ENCODE measurements at regions not wholly inside any gene's neighbourhood (a gene's known extent, or its start where the extent isn't known, plus 50 kb on each side); places are given as distances from the start of the nearest gene placed in this dataset.

DNA sequence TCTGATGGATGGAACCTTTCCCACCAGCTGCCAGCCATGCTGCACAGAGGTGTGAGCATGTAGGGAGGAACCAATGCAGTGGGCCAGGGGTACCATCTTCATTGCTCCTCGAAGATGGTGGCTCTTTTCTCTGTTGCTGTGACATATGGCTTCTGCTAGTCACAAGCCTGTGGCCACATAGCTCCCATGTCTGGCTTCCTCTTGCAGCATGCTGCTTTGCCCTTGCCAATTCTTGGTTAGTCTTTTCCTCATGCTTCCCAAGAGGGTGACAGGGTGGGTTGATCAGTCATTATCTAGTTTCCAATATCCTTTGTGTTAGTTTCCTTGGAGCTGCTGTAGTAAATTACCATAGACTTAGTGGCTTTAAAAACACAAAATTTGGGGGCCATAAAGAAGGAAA, 123.4 kb downstream of the ETS2 start:
- H3K36me3 ChIP-seq (ENCODE audit: control insufficient read depth in 1 of 2, insufficient read depth in 2 of 2, low read length in 2 of 2), result no peaks in the 10 kb centered on the region
- no peak overlapping the region for H3K4me3 ChIP-seq (ENCODE audit: low read depth in 1 of 2, low read length in 2 of 2)
- peaks cover 0 to 8% of the 10 kb centered on the region in 2 donors for H3K9me3 ChIP-seq (ENCODE audit: control insufficient read depth in 1 of 2, low read length in 2 of 2)
- H3K9ac ChIP-seq (ENCODE audit: low read depth in 1 of 2, low read length in 2 of 2), result no peak overlapping the region
- peaks cover 6 to 7% of the 10 kb centered on the region in 2 donors for H3K4me1 ChIP-seq (ENCODE audit: control insufficient read depth in 1 of 2, insufficient read depth in 2 of 2, low read length in 2 of 2)
- no peaks in the 10 kb centered on the region for H3K27me3 ChIP-seq (ENCODE audit: control insufficient read depth in 1 of 2, insufficient read depth in 2 of 2, low read length in 2 of 2)
- no peak overlapping the region for H3K27ac ChIP-seq (ENCODE audit: low read depth, low read length)

DNA sequence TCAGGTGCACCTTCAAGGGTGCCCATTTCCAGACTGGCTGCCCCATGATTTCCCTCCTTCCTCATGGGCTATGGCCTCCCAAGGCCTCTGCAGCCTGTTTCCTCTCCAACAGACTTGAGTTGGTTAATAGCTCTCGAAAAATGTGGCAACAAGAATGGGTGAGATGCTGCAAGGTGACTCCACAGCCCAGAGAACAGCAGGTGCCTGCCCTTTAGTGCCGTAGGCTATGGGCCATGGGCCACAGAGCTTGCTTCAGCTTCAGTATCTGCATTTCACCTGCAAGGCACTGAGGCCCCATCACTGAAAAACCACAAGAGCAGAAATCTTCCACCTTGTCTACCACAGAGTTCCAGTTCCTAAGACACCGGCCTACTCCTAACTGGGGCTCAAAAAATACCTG, 122.0 kb downstream of the ETS2 start:
- Histone ChIP-seq H3K27me3 (ENCODE audit: control insufficient read depth in 1 of 2, insufficient read depth in 2 of 2, low read length in 2 of 2) (no peaks in the 10 kb centered on the region), H3K9me3 (ENCODE audit: control insufficient read depth in 1 of 2, low read length in 2 of 2) (peaks cover 0 to 8% of the 10 kb centered on the region in 2 donors), H3K9ac (ENCODE audit: low read depth in 1 of 2, low read length in 2 of 2) (no peak overlapping the region), H3K4me3 (ENCODE audit: low read depth in 1 of 2, low read length in 2 of 2) (no peak overlapping the region), H3K4me1 (ENCODE audit: control insufficient read depth in 1 of 2, insufficient read depth in 2 of 2, low read length in 2 of 2) (peaks cover 7 to 14% of the 10 kb centered on the region in 2 donors), H3K27ac (ENCODE audit: low read depth, low read length) (no peak overlapping the region), H3K36me3 (ENCODE audit: control insufficient read depth in 1 of 2, insufficient read depth in 2 of 2, low read length in 2 of 2) (no peaks in the 10 kb centered on the region)

GRCh38 chr21:38925923-38926322, 120.2 kb downstream of the ETS2 start:
- no peaks in the 10 kb centered on the region for H3K27me3 ChIP-seq (ENCODE audit: control insufficient read depth in 1 of 2, insufficient read depth in 2 of 2, low read length in 2 of 2)
- peak overlapping the region; percentile 48 to 50 for H3K4me3 ChIP-seq (ENCODE audit: low read depth in 1 of 2, low read length in 2 of 2)
- peaks cover 7 to 23% of the 10 kb centered on the region in 2 donors for H3K4me1 ChIP-seq (ENCODE audit: control insufficient read depth in 1 of 2, insufficient read depth in 2 of 2, low read length in 2 of 2)
- peaks cover 0 to 8% of the 10 kb centered on the region in 2 donors for H3K9me3 ChIP-seq (ENCODE audit: control insufficient read depth in 1 of 2, low read length in 2 of 2)
- peak overlapping the region; percentile 12 for H3K27ac ChIP-seq (ENCODE audit: low read depth, low read length)
- H3K9ac ChIP-seq (ENCODE audit: low read depth in 1 of 2, low read length in 2 of 2), result peak overlapping the region; percentile 11 to 49
- H3K36me3 ChIP-seq (ENCODE audit: control insufficient read depth in 1 of 2, insufficient read depth in 2 of 2, low read length in 2 of 2), result no peaks in the 10 kb centered on the region

GRCh38 chr21:38925478-38925877, 119.7 kb downstream of the ETS2 start:
- Histone ChIP-seq H3K9ac (ENCODE audit: low read depth in 1 of 2, low read length in 2 of 2) (peak overlapping the region; percentile 11 to 30), H3K36me3 (ENCODE audit: control insufficient read depth in 1 of 2, insufficient read depth in 2 of 2, low read length in 2 of 2) (no peaks in the 10 kb centered on the region), H3K9me3 (ENCODE audit: control insufficient read depth in 1 of 2, low read length in 2 of 2) (peaks cover 0 to 8% of the 10 kb centered on the region in 2 donors), H3K4me1 (ENCODE audit: control insufficient read depth in 1 of 2, insufficient read depth in 2 of 2, low read length in 2 of 2) (peaks cover 7 to 27% of the 10 kb centered on the region in 2 donors), H3K27ac (ENCODE audit: low read depth, low read length) (peak overlapping the region; percentile 12), H3K27me3 (ENCODE audit: control insufficient read depth in 1 of 2, insufficient read depth in 2 of 2, low read length in 2 of 2) (no peaks in the 10 kb centered on the region), H3K4me3 (ENCODE audit: low read depth in 1 of 2, low read length in 2 of 2) (peak overlapping the region; percentile 48 to 50)

DNA sequence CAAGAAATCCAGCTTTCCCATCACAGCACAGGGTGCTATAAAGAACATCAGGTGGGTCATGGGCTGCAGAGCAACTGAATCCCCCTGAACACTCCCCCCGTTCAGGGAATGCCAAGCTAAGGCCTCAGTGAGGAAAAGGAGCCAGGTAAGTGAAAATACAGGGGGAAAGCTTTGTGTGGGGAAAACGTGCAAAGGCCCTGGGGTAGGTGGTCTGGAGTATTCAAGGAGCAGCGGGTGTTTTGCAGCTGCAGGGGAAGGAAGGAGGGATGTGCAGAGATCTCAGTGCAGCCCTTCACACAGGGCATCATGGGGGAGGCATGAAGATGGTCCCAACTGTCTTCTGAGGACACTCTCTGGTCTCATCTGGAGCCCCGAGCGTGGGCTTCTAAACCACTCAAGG, 119.2 kb downstream of the ETS2 start:
- H3K36me3 ChIP-seq (ENCODE audit: control insufficient read depth in 1 of 2, insufficient read depth in 2 of 2, low read length in 2 of 2), result no peaks in the 10 kb centered on the region
- no peaks in the 10 kb centered on the region for H3K27me3 ChIP-seq (ENCODE audit: control insufficient read depth in 1 of 2, insufficient read depth in 2 of 2, low read length in 2 of 2)
- no peak overlapping the region for H3K9ac ChIP-seq (ENCODE audit: low read depth in 1 of 2, low read length in 2 of 2)
- H3K27ac ChIP-seq (ENCODE audit: low read depth, low read length), result no peak overlapping the region
- peaks cover 0 to 7% of the 10 kb centered on the region in 2 donors for H3K9me3 ChIP-seq (ENCODE audit: control insufficient read depth in 1 of 2, low read length in 2 of 2)
- no peak overlapping the region for H3K4me3 ChIP-seq (ENCODE audit: low read depth in 1 of 2, low read length in 2 of 2)
- peaks cover 7 to 28% of the 10 kb centered on the region in 2 donors for H3K4me1 ChIP-seq (ENCODE audit: control insufficient read depth in 1 of 2, insufficient read depth in 2 of 2, low read length in 2 of 2)

GRCh38 chr21:38923429-38923828, 117.7 kb downstream of the ETS2 start:
- no peaks in the 10 kb centered on the region for H3K36me3 ChIP-seq (ENCODE audit: control insufficient read depth in 1 of 2, insufficient read depth in 2 of 2, low read length in 2 of 2)

DNA sequence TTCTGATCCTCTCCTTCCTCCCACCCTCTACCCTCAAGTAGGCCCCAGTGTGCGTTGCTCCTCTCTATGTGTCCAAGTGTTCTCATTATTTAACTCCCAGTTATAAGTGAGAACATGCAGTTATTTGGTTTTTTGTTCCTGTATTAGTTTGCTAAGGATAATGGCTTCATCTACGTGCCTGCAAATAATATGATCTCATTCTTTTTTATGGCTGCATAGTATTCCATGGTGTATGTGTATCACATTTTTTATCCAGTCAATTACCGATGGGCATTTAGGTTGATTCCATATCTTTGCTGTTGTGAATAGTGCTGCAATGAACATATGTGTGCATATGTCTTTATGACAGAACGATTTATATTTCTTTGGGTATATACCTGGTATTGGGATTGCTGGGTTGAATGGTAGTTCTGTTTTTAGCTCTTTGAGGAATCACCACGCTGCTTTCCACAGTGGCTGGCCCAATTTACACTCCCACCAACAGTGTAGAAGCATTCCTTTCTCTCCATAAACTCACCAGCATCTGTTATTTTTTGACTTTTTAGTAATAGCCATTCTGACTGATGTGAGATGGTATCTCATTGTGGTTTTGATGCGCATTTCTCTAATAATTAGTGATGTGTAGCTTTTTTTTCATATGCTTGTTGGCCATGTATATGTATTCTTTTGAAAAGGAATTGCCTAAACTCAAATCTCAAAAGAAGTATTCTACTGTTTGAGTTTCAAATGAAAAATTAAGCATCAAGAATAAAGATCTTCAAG, 116.9 kb downstream of the ETS2 start:
- no peaks in the 10 kb centered on the region for H3K36me3 ChIP-seq (ENCODE audit: control insufficient read depth in 1 of 2, insufficient read depth in 2 of 2, low read length in 2 of 2)
- H3K4me1 ChIP-seq (ENCODE audit: control insufficient read depth in 1 of 2, insufficient read depth in 2 of 2, low read length in 2 of 2), result peaks cover 12 to 46% of the 10 kb centered on the region in 2 donors
- H3K27me3 ChIP-seq (ENCODE audit: control insufficient read depth in 1 of 2, insufficient read depth in 2 of 2, low read length in 2 of 2), result no peaks in the 10 kb centered on the region
- H3K27ac ChIP-seq (ENCODE audit: low read depth, low read length), result peak overlapping the region; percentile 6
- H3K9ac ChIP-seq (ENCODE audit: low read depth in 1 of 2, low read length in 2 of 2), result no peak overlapping the region
- H3K4me3 ChIP-seq (ENCODE audit: low read depth in 1 of 2, low read length in 2 of 2), result no peak overlapping the region
- no peaks in the 10 kb centered on the region for H3K9me3 ChIP-seq (ENCODE audit: control insufficient read depth in 1 of 2, low read length in 2 of 2)

More at GRCh38 chr21:38923429-38923828, 117.7 kb downstream of the ETS2 start:
- no peak overlapping the region for H3K4me3 ChIP-seq (ENCODE audit: low read depth in 1 of 2, low read length in 2 of 2)
- H3K27ac ChIP-seq (ENCODE audit: low read depth, low read length), result no peak overlapping the region
- no peak overlapping the region for H3K9ac ChIP-seq (ENCODE audit: low read depth in 1 of 2, low read length in 2 of 2)
- H3K9me3 ChIP-seq (ENCODE audit: control insufficient read depth in 1 of 2, low read length in 2 of 2), result no peaks in the 10 kb centered on the region
- H3K27me3 ChIP-seq (ENCODE audit: control insufficient read depth in 1 of 2, insufficient read depth in 2 of 2, low read length in 2 of 2), result no peaks in the 10 kb centered on the region
- peaks cover 12 to 43% of the 10 kb centered on the region in 2 donors for H3K4me1 ChIP-seq (ENCODE audit: control insufficient read depth in 1 of 2, insufficient read depth in 2 of 2, low read length in 2 of 2)

DNA sequence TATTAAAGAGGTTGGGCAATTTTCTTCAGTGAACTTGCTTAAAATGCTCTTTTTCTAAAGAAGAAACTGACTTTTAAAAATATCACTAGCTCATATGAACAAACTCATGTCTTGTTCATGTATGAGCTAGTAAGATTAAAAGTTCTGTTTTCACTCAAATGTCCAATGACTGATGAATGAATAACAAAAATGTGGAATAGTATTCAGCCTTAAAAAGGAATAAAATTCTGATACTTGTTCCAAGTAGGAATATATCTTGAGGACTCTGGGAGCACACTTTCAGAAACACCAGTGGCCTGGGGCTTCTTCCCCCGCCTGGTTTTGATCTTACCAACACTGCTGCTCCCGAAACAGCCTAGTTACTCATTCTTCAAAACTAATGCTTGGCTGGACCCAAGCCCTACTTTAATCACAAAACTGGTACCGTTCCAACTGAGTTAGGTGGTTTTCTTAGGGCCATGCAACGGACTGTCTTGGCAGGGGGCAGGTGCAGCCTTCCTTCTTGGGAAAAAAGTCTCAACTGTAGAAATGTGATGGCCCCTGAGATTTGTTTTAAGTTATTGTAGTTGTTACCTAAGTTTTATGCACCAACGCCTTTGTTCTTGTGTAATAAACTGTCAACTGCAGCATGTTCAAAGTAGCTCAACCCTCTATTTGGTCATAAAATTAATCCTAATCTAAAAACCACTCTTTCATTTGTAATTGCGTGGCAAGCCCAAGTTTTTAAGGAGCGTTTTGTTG, 116.0 kb downstream of the ETS2 start:
- no peaks in the 10 kb centered on the region for H3K9me3 ChIP-seq (ENCODE audit: control insufficient read depth in 1 of 2, low read length in 2 of 2)
- H3K9ac ChIP-seq (ENCODE audit: low read depth in 1 of 2, low read length in 2 of 2), result no peak overlapping the region
- H3K27ac ChIP-seq (ENCODE audit: low read depth, low read length), result no peak overlapping the region
- H3K4me3 ChIP-seq (ENCODE audit: low read depth in 1 of 2, low read length in 2 of 2), result no peak overlapping the region
- no peaks in the 10 kb centered on the region for H3K27me3 ChIP-seq (ENCODE audit: control insufficient read depth in 1 of 2, insufficient read depth in 2 of 2, low read length in 2 of 2)
- no peaks in the 10 kb centered on the region for H3K36me3 ChIP-seq (ENCODE audit: control insufficient read depth in 1 of 2, insufficient read depth in 2 of 2, low read length in 2 of 2)
- H3K4me1 ChIP-seq (ENCODE audit: control insufficient read depth in 1 of 2, insufficient read depth in 2 of 2, low read length in 2 of 2), result peaks cover 12 to 46% of the 10 kb centered on the region in 2 donors

- H3K27ac ChIP-seq (ENCODE audit: low read depth, low read length), result no peak overlapping the region
- no peaks in the 10 kb centered on the region for H3K9me3 ChIP-seq (ENCODE audit: control insufficient read depth in 1 of 2, low read length in 2 of 2)
- no peaks in the 10 kb centered on the region for H3K27me3 ChIP-seq (ENCODE audit: control insufficient read depth in 1 of 2, insufficient read depth in 2 of 2, low read length in 2 of 2)
- no peaks in the 10 kb centered on the region for H3K36me3 ChIP-seq (ENCODE audit: control insufficient read depth in 1 of 2, insufficient read depth in 2 of 2, low read length in 2 of 2)
- peaks cover 12 to 49% of the 10 kb centered on the region in 2 donors for H3K4me1 ChIP-seq (ENCODE audit: control insufficient read depth in 1 of 2, insufficient read depth in 2 of 2, low read length in 2 of 2)
- no peak overlapping the region for H3K4me3 ChIP-seq (ENCODE audit: low read depth in 1 of 2, low read length in 2 of 2)
- no peak overlapping the region for H3K9ac ChIP-seq (ENCODE audit: low read depth in 1 of 2, low read length in 2 of 2)
Measured at GRCh38 chr21:38920631-38921398, 115.1 kb downstream of the ETS2 start.
